ENCODE measurements at regions not wholly inside any gene's neighbourhood (a gene's known extent, or its start where the extent isn't known, plus 50 kb on each side); places are given as distances from the start of the nearest gene placed in this dataset.
"Not testable (repeated sequence)": the region's sequence is repeated elsewhere in the genome, so short reads cannot be mapped to it uniquely, and the experiment has no call there.

DNA sequence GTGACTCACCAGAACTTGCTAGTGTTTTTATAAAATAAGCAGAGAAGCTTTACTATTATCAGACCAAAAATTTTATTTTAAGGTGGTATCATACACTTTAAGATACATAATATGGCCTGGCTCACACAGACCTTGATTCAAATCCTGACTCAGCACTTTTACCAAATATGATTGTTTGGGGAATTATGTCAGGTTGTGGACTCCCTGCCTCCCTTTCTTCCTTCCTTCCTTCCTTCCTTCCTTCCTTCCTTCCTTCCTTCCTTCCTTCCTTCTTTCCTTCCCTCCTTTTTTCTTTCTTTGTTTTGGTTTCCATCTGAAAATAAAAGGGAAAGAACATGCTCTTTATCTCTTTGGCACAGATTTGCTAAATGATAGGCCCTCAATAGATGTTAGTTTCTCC, 186.0 kb upstream of the MMS22L start:
- DNase-seq: no peak
- no peaks in the 10 kb centered on the region for H3K4me1 ChIP-seq (ENCODE audit: control insufficient read depth, insufficient read depth, low read length)
- no peaks in the 10 kb centered on the region for H3K27me3 ChIP-seq (ENCODE audit: control insufficient read depth, insufficient read depth, low read length)
- no peak overlapping the region for H3K4me3 ChIP-seq (ENCODE audit: low read length)
- H3K27ac ChIP-seq (ENCODE audit: low read length): no peak overlapping the region
- H3K36me3 ChIP-seq (ENCODE audit: control insufficient read depth, insufficient read depth, low read length): no peaks in the 10 kb centered on the region
- H3K9me3 ChIP-seq (replicated peaks; ENCODE audit: control insufficient read depth, low read depth, low read length): no peaks in the 10 kb centered on the region

DNA sequence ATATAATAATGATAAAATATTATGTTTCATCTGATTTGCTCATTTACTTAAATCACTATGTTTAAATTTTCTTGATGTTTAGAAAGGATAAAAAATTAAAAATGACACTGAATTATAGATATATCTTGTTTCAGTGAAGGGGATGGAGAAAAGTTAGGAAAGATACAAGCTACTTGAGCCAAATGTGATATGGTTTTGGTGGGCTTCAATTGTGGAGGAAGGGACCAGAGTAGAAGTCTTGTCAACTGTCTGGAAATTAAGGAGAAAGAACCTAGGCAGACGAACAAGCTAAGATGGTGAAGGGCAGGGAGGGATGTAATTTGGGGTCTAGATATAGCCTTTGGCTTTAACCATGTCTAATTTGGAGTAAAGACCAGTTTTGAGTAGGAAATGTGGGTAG, 186.4 kb upstream of the MMS22L start:
- no peak for DNase-seq
- Histone ChIP-seq H3K4me1 (ENCODE audit: control insufficient read depth, insufficient read depth, low read length) (no peaks in the 10 kb centered on the region), H3K27ac (ENCODE audit: low read length) (no peak overlapping the region), H3K9me3 (replicated peaks; ENCODE audit: control insufficient read depth, low read depth, low read length) (no peaks in the 10 kb centered on the region), H3K4me3 (ENCODE audit: low read length) (no peak overlapping the region), H3K27me3 (ENCODE audit: control insufficient read depth, insufficient read depth, low read length) (no peaks in the 10 kb centered on the region), H3K36me3 (ENCODE audit: control insufficient read depth, insufficient read depth, low read length) (no peaks in the 10 kb centered on the region)
- WGBS (ENCODE audit: insufficient coverage): 65% methylated on average over 1 of the region's 1 CpG

DNA sequence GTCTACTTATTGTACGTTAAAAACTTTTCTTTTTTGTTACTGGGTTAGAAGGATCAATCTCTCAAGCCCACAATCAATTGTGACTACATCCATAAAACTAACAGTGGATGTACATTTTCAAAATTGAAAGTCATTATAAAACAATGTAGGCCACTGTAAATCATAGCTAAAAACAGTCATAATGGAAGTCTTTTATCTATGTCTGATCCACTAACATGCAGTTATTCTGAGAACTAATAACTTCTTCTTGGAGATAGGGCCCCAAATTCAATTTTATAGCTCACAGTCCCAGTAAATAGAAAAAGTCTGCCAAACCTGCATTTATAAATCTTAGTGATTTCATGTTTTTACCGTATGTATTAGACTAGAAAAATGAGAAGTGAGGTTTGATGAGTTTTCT, 187.3 kb upstream of the MMS22L start:
- H3K4me3 ChIP-seq (ENCODE audit: low read length): no peak overlapping the region
- WGBS (ENCODE audit: insufficient coverage): no CpG with 5 or more reads among the region's 2 CpGs
- no peaks in the 10 kb centered on the region for H3K4me1 ChIP-seq (ENCODE audit: control insufficient read depth, insufficient read depth, low read length)
- H3K36me3 ChIP-seq (ENCODE audit: control insufficient read depth, insufficient read depth, low read length): no peaks in the 10 kb centered on the region
- H3K9me3 ChIP-seq (replicated peaks; ENCODE audit: control insufficient read depth, low read depth, low read length): no peaks in the 10 kb centered on the region
- H3K27me3 ChIP-seq (ENCODE audit: control insufficient read depth, insufficient read depth, low read length): no peaks in the 10 kb centered on the region
- H3K27ac ChIP-seq (ENCODE audit: low read length): no peak overlapping the region
- DNase-seq: no peak

DNA sequence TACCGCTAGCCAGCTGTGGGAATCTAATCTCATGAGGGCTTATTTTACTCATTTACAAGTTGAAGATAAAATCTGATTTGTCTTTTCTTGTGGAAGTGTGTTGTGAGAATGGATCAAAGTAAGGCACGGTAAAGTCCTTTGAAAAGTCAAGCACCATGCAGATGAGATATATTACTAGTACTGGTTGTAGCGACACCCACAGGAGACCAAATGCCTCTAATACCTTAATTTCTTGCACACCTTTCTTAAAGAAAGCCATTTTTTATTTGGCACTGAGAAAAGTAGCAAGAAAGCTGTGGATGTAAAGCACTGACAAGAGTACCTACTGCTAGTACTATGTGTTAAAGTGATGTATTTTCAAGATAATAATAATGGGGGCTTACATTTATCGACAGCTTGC, 191.0 kb upstream of the MMS22L start:
- DNase-seq: no peak
- H3K9me3 ChIP-seq (replicated peaks; ENCODE audit: control insufficient read depth, low read depth, low read length): no peaks in the 10 kb centered on the region
- no peaks in the 10 kb centered on the region for H3K36me3 ChIP-seq (ENCODE audit: control insufficient read depth, insufficient read depth, low read length)
- no peaks in the 10 kb centered on the region for H3K27me3 ChIP-seq (ENCODE audit: control insufficient read depth, insufficient read depth, low read length)
- no peak overlapping the region for H3K4me3 ChIP-seq (ENCODE audit: low read length)
- H3K4me1 ChIP-seq (ENCODE audit: control insufficient read depth, insufficient read depth, low read length): no peaks in the 10 kb centered on the region
- H3K27ac ChIP-seq (ENCODE audit: low read length): no peak overlapping the region
- no CpG with 5 or more reads among the region's 4 CpGs for WGBS (ENCODE audit: insufficient coverage)

DNA sequence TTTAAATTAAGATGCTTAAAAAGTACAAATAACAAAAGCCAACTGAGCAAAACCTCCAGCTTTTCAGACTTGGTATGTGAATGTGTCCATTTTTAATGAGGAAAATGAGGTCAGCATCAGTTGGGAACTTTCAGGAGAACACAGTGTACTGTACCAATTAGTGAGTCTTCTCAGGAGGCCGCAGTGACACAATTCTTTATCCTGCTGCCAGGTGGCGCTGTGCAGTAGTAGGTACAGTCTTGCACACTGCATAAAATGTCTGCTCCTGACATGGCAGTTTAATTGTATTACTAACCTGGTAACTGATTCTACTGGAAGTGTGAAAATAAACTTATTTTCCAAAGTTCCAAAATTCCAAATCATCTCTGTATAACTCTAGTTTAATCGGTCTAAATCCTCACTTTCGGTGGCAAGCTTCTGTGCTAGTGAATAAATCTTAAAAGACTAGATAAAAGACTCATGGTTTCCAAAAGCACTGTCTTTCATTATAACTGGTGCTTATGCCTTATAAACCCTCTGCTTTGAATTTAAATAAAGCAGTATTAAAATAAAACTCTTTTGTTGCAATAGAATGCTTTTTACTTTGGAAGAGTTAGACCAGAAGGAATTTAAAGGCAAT, 214.8 kb upstream of the MMS22L start:
- 8% methylated on average over 2 of the region's 4 CpGs for WGBS (ENCODE audit: insufficient coverage)
- H3K4me3 ChIP-seq (ENCODE audit: low read length): no peak overlapping the region

DNA sequence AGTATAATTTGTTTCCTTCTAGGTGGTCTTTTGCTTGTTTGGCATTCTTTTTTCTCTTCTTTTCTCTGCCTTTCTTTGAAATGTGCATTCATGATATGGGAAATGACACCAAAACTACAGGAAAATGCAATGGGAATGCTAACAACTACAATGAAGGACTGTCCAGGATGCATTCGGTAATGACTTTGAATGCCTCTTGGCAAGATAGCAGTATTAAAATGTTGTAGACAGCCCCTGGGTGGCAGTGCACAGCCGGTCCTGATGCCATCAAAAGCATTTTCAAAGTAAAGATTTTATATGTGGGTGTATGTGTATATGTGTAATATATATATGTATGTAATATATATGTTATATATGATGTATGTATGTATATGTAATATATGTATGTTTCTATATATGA, 218.8 kb upstream of the MMS22L start:
- Histone ChIP-seq H3K27me3 (ENCODE audit: control insufficient read depth, insufficient read depth, low read length) (no peaks in the 10 kb centered on the region), H3K4me3 (ENCODE audit: low read length) (no peak overlapping the region), H3K9me3 (replicated peaks; ENCODE audit: control insufficient read depth, low read depth, low read length) (no peaks in the 10 kb centered on the region), H3K27ac (ENCODE audit: low read length) (no peak overlapping the region), H3K36me3 (ENCODE audit: control insufficient read depth, insufficient read depth, low read length) (no peaks in the 10 kb centered on the region), H3K4me1 (ENCODE audit: control insufficient read depth, insufficient read depth, low read length) (no peaks in the 10 kb centered on the region)
- no peak for DNase-seq
- 86% methylated on average over 1 of the region's 2 CpGs for WGBS (ENCODE audit: insufficient coverage)

More for the DNA sequence above, 214.8 kb upstream of the MMS22L start:
- Histone ChIP-seq H3K36me3 (ENCODE audit: control insufficient read depth, insufficient read depth, low read length) (no peaks in the 10 kb centered on the region), H3K27me3 (ENCODE audit: control insufficient read depth, insufficient read depth, low read length) (no peaks in the 10 kb centered on the region), H3K4me1 (ENCODE audit: control insufficient read depth, insufficient read depth, low read length) (no peaks in the 10 kb centered on the region), H3K9me3 (replicated peaks; ENCODE audit: control insufficient read depth, low read depth, low read length) (no peaks in the 10 kb centered on the region), H3K27ac (ENCODE audit: low read length) (no peak overlapping the region)
- DNase-seq: peak; percentile 61

DNA sequence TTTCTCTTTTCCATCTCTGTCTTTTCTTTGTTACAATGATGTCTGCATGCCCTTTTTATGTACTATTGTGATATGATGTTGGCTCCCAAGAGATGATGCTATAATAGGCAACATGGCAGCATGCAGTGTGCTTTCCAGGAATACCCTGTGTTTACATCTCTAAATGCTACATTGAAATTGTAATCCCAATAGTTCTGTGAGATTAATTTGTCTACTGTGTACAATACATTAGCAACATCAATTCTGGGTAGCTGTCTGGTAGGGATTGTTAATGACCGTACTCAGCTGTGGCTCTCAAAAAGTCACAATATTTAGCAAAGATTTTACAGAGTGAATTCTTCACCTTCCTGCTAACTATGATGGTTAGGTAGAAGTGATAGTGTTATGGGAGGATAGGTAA, 225.6 kb upstream of the MMS22L start:
- H3K4me3 ChIP-seq (ENCODE audit: low read length): no peak overlapping the region
- WGBS (ENCODE audit: insufficient coverage): no CpG with 5 or more reads among the region's 1 CpG
- no peaks in the 10 kb centered on the region for H3K36me3 ChIP-seq (ENCODE audit: control insufficient read depth, insufficient read depth, low read length)
- peaks cover under 1% of the 10 kb centered on the region for H3K9me3 ChIP-seq (replicated peaks; ENCODE audit: control insufficient read depth, low read depth, low read length)
- H3K27ac ChIP-seq (ENCODE audit: low read length): no peak overlapping the region
- no peaks in the 10 kb centered on the region for H3K27me3 ChIP-seq (ENCODE audit: control insufficient read depth, insufficient read depth, low read length)
- no peaks in the 10 kb centered on the region for H3K4me1 ChIP-seq (ENCODE audit: control insufficient read depth, insufficient read depth, low read length)
- no peak for DNase-seq

DNA sequence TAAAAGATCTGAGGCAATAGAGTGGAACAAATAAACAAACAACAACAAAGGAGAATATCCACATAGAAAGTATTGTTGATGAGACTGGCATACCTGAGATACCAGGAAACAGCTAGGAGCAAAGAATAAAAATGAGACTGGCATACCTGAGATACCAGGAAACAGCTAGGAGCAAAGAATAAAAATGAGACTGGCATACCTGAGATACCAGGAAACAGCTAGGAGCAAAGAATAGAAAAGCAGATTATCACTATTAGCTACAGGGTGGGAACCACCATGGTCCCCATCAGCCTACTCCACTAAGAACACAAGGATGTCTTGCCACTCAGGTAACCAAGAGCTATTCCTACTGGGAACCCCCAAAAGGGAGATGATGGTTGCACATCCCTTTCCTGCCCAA, 230.2 kb upstream of the MMS22L start:
- H3K27me3 ChIP-seq (ENCODE audit: control insufficient read depth, insufficient read depth, low read length); H3K4me1 ChIP-seq (ENCODE audit: control insufficient read depth, insufficient read depth, low read length); H3K9me3 ChIP-seq (replicated peaks; ENCODE audit: control insufficient read depth, low read depth, low read length); H3K36me3 ChIP-seq (ENCODE audit: control insufficient read depth, insufficient read depth, low read length); H3K27ac ChIP-seq (ENCODE audit: low read length); H3K4me3 ChIP-seq (ENCODE audit: low read length); DNase-seq: not testable (repeated sequence)

DNA sequence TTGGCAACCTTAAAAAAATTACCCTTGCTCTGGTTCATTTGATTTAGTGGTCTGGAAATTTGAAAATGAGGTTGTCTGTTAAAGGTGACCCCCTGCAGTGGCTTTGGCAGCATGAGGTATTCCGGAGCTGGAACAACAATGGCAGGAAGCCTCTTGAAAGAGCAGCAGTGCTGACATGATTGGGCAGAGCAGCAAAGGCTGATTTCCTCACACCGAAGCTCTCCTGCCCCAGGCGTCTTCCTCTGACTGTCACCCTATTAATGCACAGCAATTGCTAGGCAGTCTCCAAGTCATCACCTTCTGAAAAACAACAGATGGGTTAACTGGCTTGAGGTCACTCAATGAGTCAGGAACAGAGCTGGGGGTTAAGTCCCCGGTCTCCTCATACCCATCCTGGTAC, 241.8 kb upstream of the MMS22L start:
- DNase-seq: no peak
- Histone ChIP-seq H3K27me3 (ENCODE audit: control insufficient read depth, insufficient read depth, low read length) (no peaks in the 10 kb centered on the region), H3K4me1 (ENCODE audit: control insufficient read depth, insufficient read depth, low read length) (no peaks in the 10 kb centered on the region), H3K9me3 (replicated peaks; ENCODE audit: control insufficient read depth, low read depth, low read length) (no peaks in the 10 kb centered on the region), H3K27ac (ENCODE audit: low read length) (no peak overlapping the region), H3K36me3 (ENCODE audit: control insufficient read depth, insufficient read depth, low read length) (no peaks in the 10 kb centered on the region), H3K4me3 (ENCODE audit: low read length) (no peak overlapping the region)
- 17% methylated on average over 3 of the region's 4 CpGs for WGBS (ENCODE audit: insufficient coverage)

DNA sequence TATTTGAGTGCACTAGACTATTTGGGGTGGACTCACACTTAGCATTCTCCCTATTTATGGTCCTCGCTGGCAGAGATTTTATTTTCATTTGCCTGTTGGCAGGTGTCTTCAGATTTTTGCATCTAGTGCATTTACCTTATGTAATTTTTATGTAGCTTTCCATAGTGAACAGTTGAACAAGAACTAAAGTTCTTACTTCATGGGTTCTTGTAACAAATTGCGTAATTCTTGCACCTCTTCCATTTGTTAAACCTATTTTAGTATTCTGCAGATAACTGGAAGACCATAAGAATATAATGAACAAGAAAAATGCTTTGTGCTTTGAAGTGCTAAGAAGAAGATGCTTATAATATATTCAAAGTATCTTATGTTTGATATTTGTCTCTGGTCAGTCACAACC, 252.8 kb upstream of the MMS22L start:
- Histone ChIP-seq H3K9me3 (replicated peaks; ENCODE audit: control insufficient read depth, low read depth, low read length) (no peaks in the 10 kb centered on the region), H3K4me3 (ENCODE audit: low read length) (no peak overlapping the region), H3K36me3 (ENCODE audit: control insufficient read depth, insufficient read depth, low read length) (no peaks in the 10 kb centered on the region), H3K27me3 (ENCODE audit: control insufficient read depth, insufficient read depth, low read length) (no peaks in the 10 kb centered on the region), H3K4me1 (ENCODE audit: control insufficient read depth, insufficient read depth, low read length) (no peaks in the 10 kb centered on the region), H3K27ac (ENCODE audit: low read length) (no peak overlapping the region)
- DNase-seq: no peak
- no CpG with 5 or more reads among the region's 2 CpGs for WGBS (ENCODE audit: insufficient coverage)

DNA sequence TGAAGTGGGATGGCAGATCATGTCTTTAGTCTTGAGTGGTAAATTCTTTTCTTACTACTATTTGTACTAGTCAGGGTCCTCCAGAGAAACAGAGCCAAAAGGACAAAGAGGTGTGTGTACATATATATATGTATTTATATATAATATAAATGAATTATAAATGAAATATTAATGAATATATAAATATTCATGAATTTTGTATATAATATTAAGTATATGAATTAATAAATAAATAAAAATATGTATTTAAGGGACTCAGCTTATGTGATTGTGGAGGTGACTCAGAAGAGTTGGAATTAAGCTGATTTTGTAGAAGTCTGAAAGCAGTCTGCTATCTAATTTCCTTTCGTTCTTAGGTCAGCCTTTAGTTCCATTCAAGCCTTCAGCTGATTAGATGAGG, 265.3 kb upstream of the MMS22L start:
- no peaks in the 10 kb centered on the region for H3K27me3 ChIP-seq (ENCODE audit: control insufficient read depth, insufficient read depth, low read length)
- H3K4me1 ChIP-seq (ENCODE audit: control insufficient read depth, insufficient read depth, low read length): no peaks in the 10 kb centered on the region
- no peaks in the 10 kb centered on the region for H3K36me3 ChIP-seq (ENCODE audit: control insufficient read depth, insufficient read depth, low read length)
- H3K27ac ChIP-seq (ENCODE audit: low read length): no peak overlapping the region
- no peaks in the 10 kb centered on the region for H3K9me3 ChIP-seq (replicated peaks; ENCODE audit: control insufficient read depth, low read depth, low read length)
- no peak for DNase-seq
- no CpG with 5 or more reads among the region's 1 CpG for WGBS (ENCODE audit: insufficient coverage)
- H3K4me3 ChIP-seq (ENCODE audit: low read length): no peak overlapping the region

Measured in muscle of leg (tissue), 3 donors.